Naive thymus-derived CD4-positive, alpha-beta T cell (primary cell): ENCODE measurements at regions not wholly inside any gene's neighbourhood (a gene's known extent, or its start where the extent isn't known, plus 50 kb on each side); places are given as distances from the start of the nearest gene placed in this dataset.

Experiments
- ATAC-seq: fragments of 150-1000 bp; cut with Tn5 transposase; 2 replicates; pipeline ENCODE4 v1.10.0; 2021; ENCODE audit warnings: mild to moderate bottlenecking, moderate library complexity
- CTCF ChIA-PET: fragments of 350-600 bp; sonication (Branson Sonifier 250); formaldehyde crosslinking; loops from one replicate; lab custom pipeline; 2021; ENCODE audit warnings: antibody characterized with exemption; lab: Charles Lee
- POLR2A ChIA-PET: fragments of 350-600 bp; sonication (Branson Sonifier 250); formaldehyde crosslinking; loops from one replicate; lab custom pipeline; 2021; ENCODE audit warnings: antibody characterized with exemption, inconsistent platforms; lab: Charles Lee
- DNase-seq, 9 donors: peaks; one replicate each; pipeline versions ENCODE4 v3.0.0 to v3.0.0-alpha.2; 2020 to 2022; ENCODE audit warnings: mixed read lengths in 1 of 9
- H3K27ac ChIP-seq: one replicate; pipeline ENCODE4 v1.7.0; 2013; ENCODE audit warnings: mild to moderate bottlenecking, low read depth, low read length, moderate library complexity
- H3K27me3 ChIP-seq, 2 donors: one replicate each; pipeline ENCODE4 v1.7.0; 2013; ENCODE audit warnings: low read length in 2 of 2, mild to moderate bottlenecking in 2 of 2, moderate library complexity in 2 of 2; ENCODE audit not compliant: control insufficient read depth in 2 of 2, insufficient read depth in 2 of 2
- H3K36me3 ChIP-seq, 3 experiments: 1 replicate in 2 of 3; 2 replicates in 1 of 3; pipeline ENCODE4 v1.7.0; 2013; ENCODE audit warnings: low read length in 3 of 3, mild to moderate bottlenecking in 3 of 3, moderate library complexity in 1 of 3; ENCODE audit not compliant: insufficient read depth in 3 of 3, control insufficient read depth in 2 of 3
- H3K4me1 ChIP-seq, 2 donors: one replicate each; pipeline ENCODE4 v1.7.0; 2013; ENCODE audit warnings: low read length in 2 of 2, mild to moderate bottlenecking in 2 of 2, moderate library complexity in 1 of 2; ENCODE audit not compliant: control insufficient read depth in 2 of 2, insufficient read depth in 2 of 2
- H3K4me3 ChIP-seq: 2 replicates; pipeline ENCODE4 v1.7.0; 2013; ENCODE audit warnings: mild to moderate bottlenecking, low read length
- H3K9me3 ChIP-seq, 3 experiments: 1 replicate in 2 of 3; 2 replicates in 1 of 3; pipeline ENCODE4 v1.7.0; 2013; ENCODE audit warnings: low read length in 3 of 3; ENCODE audit not compliant: control insufficient read depth in 2 of 3
- H3K27ac Mint-ChIP-seq, 9 donors: one replicate each; pipeline ENCODE4 v1.8.0; 2020 to 2022; ENCODE audit warnings: mixed read lengths in 9 of 9, mild to moderate bottlenecking in 8 of 9, moderate library complexity in 5 of 9, inconsistent platforms in 2 of 9
- H3K27me3 Mint-ChIP-seq, 5 donors: one replicate each; pipeline ENCODE4 v1.8.0; 2021 to 2022; ENCODE audit warnings: mixed read lengths in 5 of 5, mild to moderate bottlenecking in 1 of 5
- H3K36me3 Mint-ChIP-seq, 5 donors: one replicate each; pipeline ENCODE4 v1.8.0; 2020 to 2022; ENCODE audit warnings: mixed read lengths in 5 of 5, mild to moderate bottlenecking in 3 of 5, inconsistent platforms in 1 of 5
- H3K4me1 Mint-ChIP-seq, 7 donors: one replicate each; pipeline ENCODE4 v1.8.0; 2020 to 2022; ENCODE audit warnings: mixed read lengths in 7 of 7, mild to moderate bottlenecking in 3 of 7, inconsistent platforms in 1 of 7
- H3K4me3 Mint-ChIP-seq, 10 donors: one replicate each; pipeline ENCODE4 v1.8.0; 2020 to 2022; ENCODE audit warnings: mild to moderate bottlenecking in 10 of 10, mixed read lengths in 10 of 10, moderate library complexity in 6 of 10, inconsistent platforms in 2 of 10
- H3K9me3 Mint-ChIP-seq, 11 donors: one replicate each; pipeline ENCODE4 v1.8.0; 2020 to 2022; ENCODE audit warnings: mixed read lengths in 11 of 11, mild to moderate bottlenecking in 4 of 11, inconsistent platforms in 1 of 11, moderate library complexity in 1 of 11
- intact Hi-C, 2 donors: fragments of 100-400 bp; cut with micrococcal nuclease; formaldehyde crosslinking; loops; one replicate each; pipeline ENCODE4 v1.15.1; 2023

DNA sequence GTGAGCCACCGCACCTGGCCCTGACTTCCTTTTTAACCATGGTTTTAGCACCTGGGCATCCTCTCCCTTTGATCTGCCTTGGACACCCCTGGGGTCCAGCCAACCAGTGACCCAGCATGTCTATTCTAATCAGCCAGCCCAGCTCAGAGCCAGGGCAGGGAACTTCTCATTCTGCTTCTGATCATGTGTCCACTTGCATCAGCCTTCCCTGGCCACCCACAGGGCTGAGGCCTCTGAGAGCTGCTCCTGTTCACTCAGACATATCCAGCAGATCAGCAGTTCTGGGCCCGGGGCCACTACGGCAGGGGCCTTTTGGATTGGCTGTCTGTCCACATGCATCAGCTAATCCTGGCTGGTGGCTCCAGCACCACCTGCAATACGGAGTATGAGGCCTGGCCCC, 117.9 kb upstream of the MAP1LC3B2 start:
- intact Hi-C loops, result no loop called here
- H3K4me1 Mint-ChIP-seq, result peaks cover 0 to 11% (median 4%) of the 10 kb centered on the region in 7 donors
- CTCF ChIA-PET, result no interaction called here

DNA sequence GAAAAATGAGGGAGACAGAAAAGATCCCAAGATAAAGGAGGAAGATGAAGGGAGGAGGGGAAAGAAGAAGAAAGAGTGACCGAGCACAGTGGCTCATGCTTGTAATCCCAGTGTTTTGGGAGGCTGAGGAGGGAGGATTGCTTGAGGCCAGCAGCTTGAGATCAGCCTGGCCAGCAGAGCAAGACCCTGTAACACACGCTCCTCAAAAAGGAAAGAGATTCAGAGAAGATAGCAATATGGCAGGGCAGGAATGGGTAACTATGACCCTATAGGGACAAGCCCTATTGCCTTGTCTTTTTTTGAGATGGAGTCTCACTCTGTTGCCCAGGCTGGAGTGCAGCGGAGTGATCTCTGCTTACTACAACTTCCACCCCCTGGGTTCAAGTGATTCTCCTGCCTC, 116.9 kb upstream of the MAP1LC3B2 start:
- H3K27me3 ChIP-seq, result no peaks in the 10 kb centered on the region
- Mint-ChIP-seq H3K9me3 (peaks cover 0 to 3% (median 0%) of the 10 kb centered on the region in 11 donors), H3K4me1 (peaks cover 0 to 11% (median 4%) of the 10 kb centered on the region in 7 donors), H3K4me3 (no peak overlapping the region), H3K27me3 (peaks cover 0 to 4% (median 0%) of the 10 kb centered on the region in 5 donors), H3K27ac (peak overlapping the region in 1 of 9 donors; percentile 84), H3K36me3 (no peaks in the 10 kb centered on the region)
- no peaks in the 10 kb centered on the region for H3K4me1 ChIP-seq
- H3K27ac ChIP-seq, result no peak overlapping the region
- intact Hi-C loops, result no loop called here
- ChIA-PET POLR2A (interaction anchor here (0.5 kb wide), 1 partner anchor 201 kb away, joined by 4 read pairs; no protein-coding TSS in a partner anchor), CTCF (no interaction called here)
- ATAC-seq (no peak), DNase-seq (no peak)
- no peak overlapping the region for H3K4me3 ChIP-seq
- H3K36me3 ChIP-seq, result no peaks in the 10 kb centered on the region
- H3K9me3 ChIP-seq, result no peaks in the 10 kb centered on the region

More for the DNA sequence above, 117.9 kb upstream of the MAP1LC3B2 start:
- H3K4me3 ChIP-seq, result no peak overlapping the region
- H3K27me3 Mint-ChIP-seq, result peaks cover 0 to 2% (median 0%) of the 10 kb centered on the region in 5 donors
- ATAC-seq (peak; percentile 61), DNase-seq (no peak)
- H3K9me3 Mint-ChIP-seq, result no peaks in the 10 kb centered on the region
- H3K36me3 Mint-ChIP-seq, result no peaks in the 10 kb centered on the region
- H3K36me3 ChIP-seq, result no peaks in the 10 kb centered on the region
- no peaks in the 10 kb centered on the region for H3K4me1 ChIP-seq
- H3K27ac Mint-ChIP-seq, result no peak overlapping the region
- H3K27ac ChIP-seq, result no peak overlapping the region
- POLR2A ChIA-PET, result no interaction called here
- no peak overlapping the region for H3K4me3 Mint-ChIP-seq
- H3K27me3 ChIP-seq, result no peaks in the 10 kb centered on the region
- no peaks in the 10 kb centered on the region for H3K9me3 ChIP-seq

DNA sequence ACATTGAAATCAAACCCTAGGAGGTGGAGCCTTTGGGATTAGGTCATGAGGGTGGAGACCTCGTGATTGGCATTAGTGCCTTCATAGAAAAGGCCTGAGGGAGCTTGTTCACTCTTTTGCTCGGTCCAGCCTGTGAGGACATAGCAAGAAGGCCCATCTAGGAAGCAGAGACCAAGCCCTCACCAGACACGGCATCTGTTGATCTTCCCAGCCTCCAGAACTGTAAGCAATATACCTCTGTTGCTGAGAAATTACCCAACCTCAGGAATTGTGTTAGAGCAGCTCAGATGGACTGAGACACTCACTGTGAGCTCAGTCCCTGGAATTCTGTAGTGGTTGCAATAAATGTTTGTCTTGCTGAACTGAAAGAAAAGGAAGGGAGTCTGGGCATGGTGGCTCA, 116.2 kb upstream of the MAP1LC3B2 start:
- no peak overlapping the region for H3K4me3 ChIP-seq
- H3K9me3 ChIP-seq, result no peaks in the 10 kb centered on the region
- Mint-ChIP-seq H3K27ac (no peak overlapping the region), H3K27me3 (peaks cover 0 to 4% (median 0%) of the 10 kb centered on the region in 5 donors), H3K9me3 (peaks cover 0 to 3% (median 0%) of the 10 kb centered on the region in 11 donors), H3K36me3 (no peaks in the 10 kb centered on the region), H3K4me3 (no peak overlapping the region), H3K4me1 (peaks cover 0 to 11% (median 4%) of the 10 kb centered on the region in 7 donors)
- no peaks in the 10 kb centered on the region for H3K27me3 ChIP-seq
- no peak for ATAC-seq
- no peak for DNase-seq
- POLR2A ChIA-PET, result interaction anchor here (0.5 kb wide), 1 partner anchor 201 kb away, joined by 4 read pairs; no protein-coding TSS in a partner anchor
- H3K27ac ChIP-seq, result no peak overlapping the region
- no peaks in the 10 kb centered on the region for H3K4me1 ChIP-seq
- no peaks in the 10 kb centered on the region for H3K36me3 ChIP-seq
- intact Hi-C loops, result no loop called here
- CTCF ChIA-PET, result no interaction called here

DNA sequence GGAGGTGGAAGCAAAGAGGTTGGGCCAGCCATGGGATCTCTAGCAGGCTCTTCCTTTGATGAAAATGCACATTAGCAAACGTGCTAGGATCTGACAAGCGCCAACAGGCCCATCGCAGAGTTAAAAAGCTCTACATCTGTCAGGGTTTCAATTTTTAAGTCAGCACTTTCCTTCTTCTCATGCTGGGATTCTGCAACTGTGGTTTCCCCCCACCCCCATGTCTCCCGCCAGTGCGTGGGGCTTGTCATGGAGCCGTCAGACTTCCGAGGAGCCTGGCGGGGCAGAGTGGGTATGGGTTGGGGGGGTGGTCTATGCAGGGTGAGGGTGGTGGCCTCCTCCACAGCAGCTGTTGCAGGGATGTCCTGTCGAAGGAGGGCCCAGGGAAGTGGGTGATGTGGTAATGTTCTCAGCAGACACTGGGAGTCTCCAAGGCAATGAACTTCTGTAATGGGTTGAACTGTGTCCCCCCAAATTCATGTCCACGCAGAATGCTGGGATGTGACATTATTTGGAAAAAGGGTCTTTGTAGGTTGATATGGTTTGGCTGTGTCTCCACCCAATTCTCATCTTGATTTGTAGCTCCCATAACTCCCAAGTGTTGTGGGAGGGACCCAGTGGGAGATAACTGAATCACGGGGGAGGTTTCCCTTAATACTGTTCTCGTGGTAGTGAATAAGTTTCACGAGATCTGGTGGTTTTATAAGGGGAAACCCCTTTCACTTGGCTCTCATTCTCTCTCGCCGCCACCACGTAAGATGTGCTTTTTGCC, 115.2 kb upstream of the MAP1LC3B2 start:
- CTCF ChIA-PET, result no interaction called here
- Mint-ChIP-seq H3K4me3 (no peak overlapping the region), H3K36me3 (no peaks in the 10 kb centered on the region), H3K27me3 (peaks cover 0 to 3% (median 0%) of the 10 kb centered on the region in 5 donors), H3K27ac (peak overlapping the region in 1 of 9 donors; percentile 35), H3K9me3 (peaks cover 0 to 3% (median 0%) of the 10 kb centered on the region in 11 donors), H3K4me1 (peaks cover 0 to 11% (median 4%) of the 10 kb centered on the region in 7 donors)
- POLR2A ChIA-PET, result no interaction called here
- Histone ChIP-seq H3K36me3 (no peaks in the 10 kb centered on the region), H3K9me3 (no peaks in the 10 kb centered on the region), H3K4me1 (no peaks in the 10 kb centered on the region), H3K27ac (no peak overlapping the region), H3K27me3 (no peaks in the 10 kb centered on the region), H3K4me3 (no peak overlapping the region)
- intact Hi-C loops, result no loop called here
- DNase-seq (no peak), ATAC-seq (peak; percentile 65)

DNA sequence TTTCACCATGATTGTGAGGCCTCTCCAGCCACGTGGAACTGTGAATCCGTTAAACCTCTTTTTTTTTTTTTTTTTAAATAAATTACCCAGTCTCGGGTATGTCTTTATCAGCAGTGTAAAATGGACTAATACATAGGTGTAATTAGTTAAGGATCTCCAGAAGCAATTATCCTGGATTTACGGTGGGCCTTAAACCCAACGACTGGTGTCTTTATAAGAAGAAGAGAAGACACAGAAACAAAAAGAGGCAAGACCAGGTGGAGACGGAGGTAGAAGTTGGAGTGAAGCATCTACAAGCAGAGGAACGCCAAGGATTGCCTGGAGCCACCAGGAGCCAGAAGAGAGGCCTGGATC, 114.6 kb upstream of the MAP1LC3B2 start:
- Mint-ChIP-seq H3K36me3 (no peaks in the 10 kb centered on the region), H3K27me3 (peaks cover 0 to 3% (median 0%) of the 10 kb centered on the region in 5 donors), H3K4me3 (no peak overlapping the region), H3K27ac (no peak overlapping the region), H3K4me1 (peaks cover 0 to 11% (median 4%) of the 10 kb centered on the region in 7 donors), H3K9me3 (peaks cover 0 to 3% (median 0%) of the 10 kb centered on the region in 11 donors)
- intact Hi-C loops, result no loop called here
- H3K27me3 ChIP-seq, result no peaks in the 10 kb centered on the region
- ChIA-PET POLR2A (no interaction called here), CTCF (interaction anchor here (0.6 kb wide), 1 partner anchor 167 kb away, joined by 3 read pairs; no protein-coding TSS in a partner anchor)
- no peaks in the 10 kb centered on the region for H3K4me1 ChIP-seq
- H3K27ac ChIP-seq, result no peak overlapping the region
- H3K36me3 ChIP-seq, result no peaks in the 10 kb centered on the region
- no peak for ATAC-seq
- no peak for DNase-seq
- no peak overlapping the region for H3K4me3 ChIP-seq
- H3K9me3 ChIP-seq, result no peaks in the 10 kb centered on the region

DNA sequence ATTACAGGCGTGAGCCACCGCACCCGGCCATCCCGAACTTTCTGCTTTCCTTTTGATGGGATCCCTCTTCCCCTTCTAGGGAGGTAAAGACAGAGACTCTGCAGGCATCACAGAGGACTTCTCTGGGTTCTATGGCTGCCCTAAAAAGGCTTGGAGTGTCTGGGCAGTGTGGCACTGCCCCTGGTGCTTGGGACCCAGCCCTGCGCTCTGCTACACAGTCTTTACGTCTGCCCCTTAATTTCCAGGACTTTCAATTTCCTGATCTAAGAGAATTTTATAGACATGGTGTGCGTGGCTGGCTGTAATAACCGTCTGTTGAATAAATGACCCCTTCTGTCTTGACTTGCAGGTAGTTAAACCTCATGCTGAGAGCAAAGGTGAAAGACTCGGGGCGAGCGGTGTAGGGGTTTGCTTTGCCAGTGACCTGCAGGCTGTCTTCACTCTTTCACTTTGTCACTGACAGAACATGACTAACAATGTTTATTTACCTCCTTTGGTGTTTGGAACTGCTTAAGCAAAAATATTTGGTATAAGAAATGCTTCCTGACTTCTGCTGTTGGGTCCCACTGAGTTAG, 110.9 kb upstream of the MAP1LC3B2 start:
- intact Hi-C loops, result no loop called here
- no peak overlapping the region for H3K27ac Mint-ChIP-seq

More for the DNA sequence above, 110.9 kb upstream of the MAP1LC3B2 start:
- ATAC-seq, result no peak
- H3K4me3 ChIP-seq, result no peak overlapping the region
- H3K27me3 ChIP-seq, result no peaks in the 10 kb centered on the region
- Mint-ChIP-seq H3K4me1 (peaks cover 0 to 11% (median 2%) of the 10 kb centered on the region in 7 donors), H3K27me3 (peaks cover 0 to 3% (median 0%) of the 10 kb centered on the region in 5 donors), H3K36me3 (no peaks in the 10 kb centered on the region), H3K4me3 (no peak overlapping the region), H3K9me3 (peaks cover 0 to 5% (median 0%) of the 10 kb centered on the region in 11 donors)
- ChIA-PET POLR2A (interaction anchor here (0.7 kb wide), 1 partner anchor 59 kb away, joined by 3 read pairs; no protein-coding TSS in a partner anchor), CTCF (no interaction called here)
- H3K27ac ChIP-seq, result no peak overlapping the region
- H3K9me3 ChIP-seq, result no peaks in the 10 kb centered on the region
- no peak for DNase-seq
- H3K36me3 ChIP-seq, result no peaks in the 10 kb centered on the region
- no peaks in the 10 kb centered on the region for H3K4me1 ChIP-seq
